Ectodermal cell (in vitro differentiated cells): ENCODE measurements at regions not wholly inside any gene's neighbourhood (a gene's known extent, or its start where the extent isn't known, plus 50 kb on each side); places are given as distances from the start of the nearest gene placed in this dataset.

ENCODE experiments used
- H3K27ac ChIP-seq: 2 replicates; pipeline ENCODE4 v1.7.0; 2013; ENCODE audit warnings: mild to moderate bottlenecking, low read depth, low read length; ENCODE audit not compliant: insufficient read depth, poor library complexity, severe bottlenecking
- H3K27me3 ChIP-seq: 2 replicates; pipeline ENCODE4 v1.7.0; 2013; ENCODE audit warnings: mild to moderate bottlenecking, low read length; ENCODE audit not compliant: insufficient read depth, control insufficient read depth, poor library complexity, severe bottlenecking
- H3K36me3 ChIP-seq: one replicate; pipeline ENCODE4 v1.7.0; 2013; ENCODE audit warnings: low read length; ENCODE audit not compliant: control insufficient read depth, insufficient read depth
- H3K4me1 ChIP-seq: one replicate; pipeline ENCODE4 v1.7.0; 2013; ENCODE audit warnings: low read length; ENCODE audit not compliant: control insufficient read depth, insufficient read depth
- H3K4me3 ChIP-seq: 2 replicates; pipeline ENCODE4 v1.7.0; 2013; ENCODE audit warnings: low read depth, low read length, control low read depth; ENCODE audit not compliant: insufficient read depth
- H3K9me3 ChIP-seq: 2 replicates; pipeline ENCODE4 v1.7.0; 2013; ENCODE audit warnings: mild to moderate bottlenecking, low read length, moderate library complexity; ENCODE audit not compliant: control insufficient read depth
- WGBS, 2 experiments: methylation state at CpG; one replicate each; pipeline ENCODE4 v1.1.7; 2013; ENCODE audit warnings: missing lambda C conversion rate in 2 of 2; 5-methylcytosine and 5-hydroxymethylcytosine counted together

DNA sequence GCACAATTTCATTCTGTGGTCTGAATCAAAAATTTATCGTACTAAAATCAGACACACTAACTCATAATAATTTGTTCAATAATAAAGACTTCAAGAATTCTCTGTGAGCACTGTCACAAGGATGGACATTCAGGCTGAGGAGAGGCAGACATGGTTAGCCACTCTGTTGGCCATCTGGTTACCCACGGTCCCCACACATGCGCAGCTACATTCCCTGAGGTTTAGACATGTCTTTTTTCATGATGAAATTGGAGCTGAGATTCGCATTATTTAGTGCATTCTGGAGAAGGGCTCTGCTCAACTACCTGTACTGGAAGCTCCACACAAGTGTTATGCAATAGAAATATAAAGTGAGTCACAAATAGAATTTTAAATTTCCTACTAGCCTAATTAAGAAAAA is 156.9 kb downstream of the SUCNR1 start:
- 96 to 99% methylated on average over 4 of the region's 4 CpGs for WGBS, 2 experiments

DNA sequence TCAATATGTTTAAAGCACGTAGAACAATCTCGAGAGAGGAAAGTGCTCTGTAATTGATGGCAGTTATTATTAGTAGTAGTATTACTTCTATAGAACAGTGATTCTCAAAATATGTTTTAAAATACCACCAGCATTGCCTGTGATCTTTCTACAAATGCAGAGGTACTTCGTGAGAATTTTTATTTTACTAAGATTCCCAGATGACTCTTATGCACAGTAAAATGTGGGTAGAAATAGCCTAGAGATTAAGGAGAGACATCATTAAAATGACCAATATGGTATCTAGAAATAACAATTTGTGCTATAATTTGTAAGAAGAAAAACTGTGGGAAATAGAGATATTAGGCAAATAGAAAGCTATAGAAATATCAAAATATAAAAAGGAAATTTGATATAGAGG is 157.9 kb downstream of the SUCNR1 start:
- WGBS, 2 experiments = 92 to 96% methylated on average over 2 to 3 of the region's 3 CpGs
- no peak overlapping the region for H3K4me3 ChIP-seq

More for the DNA sequence above, 156.9 kb downstream of the SUCNR1 start:
- no peak overlapping the region for H3K4me3 ChIP-seq
- no peaks in the 10 kb centered on the region for H3K36me3 ChIP-seq
- no peaks in the 10 kb centered on the region for H3K4me1 ChIP-seq
- H3K27ac ChIP-seq = no peak overlapping the region
- H3K27me3 ChIP-seq = no peaks in the 10 kb centered on the region
- no peaks in the 10 kb centered on the region for H3K9me3 ChIP-seq

DNA sequence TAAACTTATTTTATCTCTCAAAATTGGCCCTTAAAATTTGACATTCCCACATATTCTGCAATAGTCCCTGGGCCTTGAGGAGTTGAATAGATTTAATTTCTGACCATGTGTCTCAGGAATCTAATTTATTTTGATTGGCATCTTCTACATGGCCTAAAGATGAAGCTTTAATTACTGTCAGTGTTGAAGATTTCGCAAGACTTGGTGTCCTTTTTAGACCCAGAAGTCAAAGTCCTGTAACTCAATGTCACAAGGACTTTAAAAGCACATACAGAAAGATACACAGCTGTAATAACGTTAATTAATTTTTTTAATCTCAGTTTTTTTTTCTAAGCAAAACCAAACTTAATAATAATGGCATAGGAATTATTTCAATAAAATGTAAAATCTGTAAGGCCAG is 163.9 kb downstream of the SUCNR1 start:
- WGBS, 2 experiments = 89 to 97% methylated on average over 1 to 2 of the region's 2 CpGs
- Histone ChIP-seq H3K4me1 (no peaks in the 10 kb centered on the region), H3K4me3 (no peak overlapping the region), H3K27ac (no peak overlapping the region), H3K36me3 (no peaks in the 10 kb centered on the region), H3K9me3 (no peaks in the 10 kb centered on the region), H3K27me3 (no peaks in the 10 kb centered on the region)

More for the DNA sequence above, 157.9 kb downstream of the SUCNR1 start:
- Histone ChIP-seq H3K36me3 (no peaks in the 10 kb centered on the region), H3K27ac (no peak overlapping the region), H3K4me1 (no peaks in the 10 kb centered on the region), H3K9me3 (no peaks in the 10 kb centered on the region), H3K27me3 (no peaks in the 10 kb centered on the region)

DNA sequence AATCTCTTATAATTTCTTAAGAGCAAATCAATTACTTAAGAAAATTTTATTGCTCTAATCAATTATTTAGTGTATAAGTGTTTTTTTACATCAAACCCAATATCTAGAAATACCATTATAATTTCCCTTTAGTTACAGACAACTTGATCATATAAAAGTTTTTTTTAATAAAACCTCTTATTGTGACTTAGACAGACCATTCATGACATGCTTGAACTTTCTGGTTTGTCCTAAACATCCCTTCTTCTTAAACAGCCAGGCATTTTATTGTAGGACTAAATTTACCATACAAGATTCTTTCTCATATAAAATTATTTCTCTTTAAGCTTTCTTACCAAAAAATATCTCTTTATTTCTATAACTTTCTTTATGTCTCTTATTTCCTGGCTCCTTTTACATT is 164.5 kb downstream of the SUCNR1 start:
- no peaks in the 10 kb centered on the region for H3K9me3 ChIP-seq
- no peaks in the 10 kb centered on the region for H3K27me3 ChIP-seq
- no peaks in the 10 kb centered on the region for H3K36me3 ChIP-seq
- H3K4me1 ChIP-seq = no peaks in the 10 kb centered on the region
- no peak overlapping the region for H3K27ac ChIP-seq
- no peak overlapping the region for H3K4me3 ChIP-seq

DNA sequence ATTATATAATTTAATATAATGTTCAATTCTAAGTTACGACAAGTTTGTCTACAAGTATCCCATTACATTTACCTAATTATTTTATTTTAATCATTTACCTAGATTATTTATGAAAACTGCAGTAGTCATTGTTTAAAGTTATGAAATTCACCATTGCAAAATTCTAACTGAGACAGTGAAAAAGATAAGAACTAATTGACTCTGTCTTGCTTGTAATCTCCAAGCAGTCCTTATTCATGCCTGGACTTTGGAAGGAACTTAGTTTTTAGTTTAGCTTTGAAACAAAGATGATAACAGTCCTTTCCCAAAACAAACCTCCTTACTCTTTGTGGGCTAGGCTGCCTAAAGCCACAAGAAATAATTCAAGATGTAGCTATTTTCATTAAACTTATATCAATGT is 165.0 kb downstream of the SUCNR1 start:
- Histone ChIP-seq H3K27me3 (no peaks in the 10 kb centered on the region), H3K4me3 (no peak overlapping the region), H3K4me1 (no peaks in the 10 kb centered on the region), H3K9me3 (no peaks in the 10 kb centered on the region), H3K27ac (no peak overlapping the region), H3K36me3 (no peaks in the 10 kb centered on the region)
- no CpG with 5 or more reads among the region's 1 CpG for WGBS, 2 experiments

DNA sequence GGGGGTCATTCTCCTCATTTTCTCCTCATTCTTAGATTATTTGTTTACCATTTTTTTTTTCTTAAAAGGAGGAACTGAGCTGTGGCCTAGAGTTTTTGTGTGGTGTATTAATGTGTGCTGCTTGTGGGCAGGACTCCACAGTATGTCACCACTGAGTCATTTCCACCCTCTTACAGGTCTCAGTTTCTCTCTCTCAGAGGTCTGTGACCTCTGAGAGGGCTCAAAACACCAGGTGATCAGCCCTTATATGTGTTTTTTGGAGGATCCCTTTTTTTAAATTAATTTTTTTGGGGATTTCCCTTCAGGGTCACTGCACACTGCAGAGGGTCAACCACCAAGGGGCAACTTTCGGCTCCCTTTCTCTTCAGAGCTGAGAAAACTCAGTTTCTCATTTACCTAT is 166.4 kb downstream of the SUCNR1 start:
- 62 to 89% methylated on average over 1 of the region's 1 CpG for WGBS, 2 experiments
- Histone ChIP-seq H3K27ac (no peak overlapping the region), H3K9me3 (no peaks in the 10 kb centered on the region), H3K27me3 (no peaks in the 10 kb centered on the region), H3K4me3 (no peak overlapping the region), H3K4me1 (no peaks in the 10 kb centered on the region), H3K36me3 (no peaks in the 10 kb centered on the region)

DNA sequence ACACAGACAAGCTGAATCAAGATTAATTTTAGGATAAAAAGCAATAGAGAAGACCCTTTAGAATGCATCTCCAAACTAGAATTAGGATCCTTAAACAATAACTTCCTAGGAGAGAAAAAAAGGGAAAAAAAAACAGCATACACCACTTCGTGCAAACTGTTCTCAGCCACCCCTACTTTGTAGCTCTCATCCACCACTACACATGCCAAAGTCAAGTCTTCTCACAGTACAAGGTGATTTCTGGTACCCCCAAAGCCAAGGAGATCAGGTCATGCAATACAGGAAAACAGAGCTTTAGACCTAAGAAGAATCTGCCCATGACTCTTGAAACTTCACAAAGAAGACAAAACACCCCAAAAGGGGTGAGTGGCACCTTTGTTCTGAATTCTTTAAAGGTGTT is 166.9 kb downstream of the SUCNR1 start:
- 86 to 100% methylated on average over 1 of the region's 1 CpG for WGBS, 2 experiments
- Histone ChIP-seq H3K9me3 (no peaks in the 10 kb centered on the region), H3K27me3 (no peaks in the 10 kb centered on the region), H3K4me3 (no peak overlapping the region), H3K4me1 (no peaks in the 10 kb centered on the region), H3K36me3 (no peaks in the 10 kb centered on the region), H3K27ac (no peak overlapping the region)

DNA sequence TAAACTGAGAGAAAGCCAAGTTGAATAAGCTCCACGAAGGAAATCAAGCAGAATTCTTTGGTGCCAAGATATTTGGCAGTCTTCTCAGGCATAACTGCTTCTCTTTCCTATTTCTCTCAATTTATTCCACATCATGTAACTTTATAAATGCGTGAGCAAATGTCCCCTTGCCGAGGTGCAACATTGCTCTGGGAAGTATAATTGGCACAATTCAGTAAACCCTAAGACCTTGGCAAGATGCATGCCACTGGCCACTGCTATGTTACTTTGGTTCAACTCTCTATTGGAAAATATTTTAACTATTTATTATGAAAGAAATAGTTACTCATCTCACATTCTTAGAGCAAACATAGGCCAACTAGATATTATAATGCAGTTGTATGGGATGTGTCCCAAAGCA is 170.2 kb downstream of the SUCNR1 start:
- 86 to 92% methylated on average over 3 of the region's 3 CpGs for WGBS, 2 experiments
- no peaks in the 10 kb centered on the region for H3K9me3 ChIP-seq
- no peaks in the 10 kb centered on the region for H3K4me1 ChIP-seq
- H3K27me3 ChIP-seq = no peaks in the 10 kb centered on the region
- no peak overlapping the region for H3K4me3 ChIP-seq
- no peak overlapping the region for H3K27ac ChIP-seq
- no peaks in the 10 kb centered on the region for H3K36me3 ChIP-seq

DNA sequence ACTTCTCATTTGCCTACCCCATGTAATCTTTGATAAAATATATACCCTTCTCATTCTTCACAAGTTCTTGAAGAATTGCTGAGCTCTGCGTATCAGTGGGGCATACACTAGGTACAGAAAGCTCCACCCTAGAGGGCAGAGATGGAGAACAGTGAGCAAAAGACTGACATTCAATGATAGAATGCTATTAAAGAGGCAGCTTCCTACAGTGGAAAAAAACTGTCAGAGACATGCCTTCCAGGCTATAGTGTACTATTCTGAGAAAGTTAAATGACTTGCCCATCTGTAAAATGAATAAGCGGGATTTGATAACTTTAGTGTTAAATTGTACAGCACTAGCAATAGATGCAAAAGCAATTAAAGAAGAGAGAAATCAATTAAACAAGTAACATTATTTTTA is 172.8 kb downstream of the SUCNR1 start:
- Histone ChIP-seq H3K4me1 (no peaks in the 10 kb centered on the region), H3K27ac (no peak overlapping the region), H3K9me3 (no peaks in the 10 kb centered on the region), H3K4me3 (no peak overlapping the region), H3K36me3 (no peaks in the 10 kb centered on the region), H3K27me3 (no peaks in the 10 kb centered on the region)
- WGBS, 2 experiments = 90 to 98% methylated on average over 2 of the region's 2 CpGs

DNA sequence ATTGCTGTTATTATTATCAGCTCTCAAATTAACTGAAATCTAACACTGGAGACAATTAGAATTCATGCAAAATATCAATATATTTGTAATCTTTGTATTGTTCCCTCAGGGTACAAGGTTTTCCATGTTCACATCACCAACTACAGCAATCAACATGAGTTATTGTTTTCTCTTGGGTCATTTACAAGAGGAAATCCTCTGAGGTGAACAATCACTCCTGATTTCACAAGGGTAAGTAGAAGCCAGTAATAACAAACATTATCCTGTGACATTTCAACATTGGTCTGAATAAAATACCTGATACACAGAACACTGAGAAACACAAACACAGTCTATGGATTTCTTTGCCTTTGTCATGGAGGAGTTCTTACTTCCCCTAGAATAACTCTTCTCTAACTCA is 174.0 kb downstream of the SUCNR1 start:
- Histone ChIP-seq H3K9me3 (no peaks in the 10 kb centered on the region), H3K4me1 (no peaks in the 10 kb centered on the region), H3K36me3 (no peaks in the 10 kb centered on the region), H3K27me3 (no peaks in the 10 kb centered on the region), H3K27ac (no peak overlapping the region), H3K4me3 (no peak overlapping the region)

DNA sequence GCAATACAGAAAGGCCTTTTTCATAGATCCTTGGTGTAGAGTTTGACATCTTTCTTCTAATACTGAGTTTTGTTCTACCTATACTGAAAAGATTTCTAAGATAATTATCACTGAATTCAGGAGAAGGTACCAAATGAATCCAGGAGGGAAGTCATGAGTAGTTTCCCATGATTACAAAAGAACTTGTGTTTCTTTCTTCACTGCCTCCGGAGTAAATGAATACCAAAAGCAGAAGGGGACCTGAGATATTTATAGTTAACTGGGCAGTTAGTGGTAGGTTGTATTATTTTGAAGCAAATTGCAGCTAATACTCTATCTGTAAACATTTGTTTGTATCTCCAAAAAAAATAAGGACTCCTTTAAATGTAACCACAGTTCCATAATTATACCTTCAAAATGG is 175.4 kb downstream of the SUCNR1 start:
- Histone ChIP-seq H3K27ac (no peak overlapping the region), H3K4me3 (no peak overlapping the region), H3K27me3 (no peaks in the 10 kb centered on the region), H3K4me1 (no peaks in the 10 kb centered on the region), H3K36me3 (no peaks in the 10 kb centered on the region), H3K9me3 (no peaks in the 10 kb centered on the region)
- 70 to 93% methylated on average over 1 of the region's 1 CpG for WGBS, 2 experiments
